GM13976 (cell line): ENCODE measurements at regions not wholly inside any gene's neighbourhood (a gene's known extent, or its start where the extent isn't known, plus 50 kb on each side); places are given as distances from the start of the nearest gene placed in this dataset.
A peak's percentile ranks its signal among the peaks of the same experiment; 100 is the strongest.

Experiments used
- DNase-seq: peaks from one replicate; pipeline ENCODE4 v3.0.0; 2012; ENCODE audit warnings: low spot score
- CTCF ChIP-seq: IDR thresholded peaks from 2 replicates; pipeline ENCODE4 v1.5.1; 2012; ENCODE audit warnings: borderline replicate concordance, mild to moderate bottlenecking; ENCODE audit not compliant: insufficient read depth; ENCODE audit errors: extremely low read depth, missing control alignments, control extremely low read depth
- in situ Hi-C: fragments of 300-500 bp; cut with MboI; formaldehyde crosslinking; loops from one replicate; pipeline ENCODE4 v1.12.0; 2022; ENCODE audit warnings: low sequenced_read_pairs, mixed read lengths, inconsistent platforms; ENCODE audit not compliant: unreplicated experiment

- no peak for TF ChIP-seq CTCF
- DNase-seq: no peak
- in situ Hi-C loops: no loop called here
Observed at GRCh38 chr1:99173900-99174299, 90.4 kb upstream of the PLPPR4 start.

- no peak for DNase-seq
- in situ Hi-C loops: loop anchor here (25.0 kb wide), 1 partner anchor 511 kb away; no protein-coding TSS in a partner anchor
- TF ChIP-seq CTCF: no peak
Observed at GRCh38 chr1:99176753-99177152, 87.5 kb upstream of the PLPPR4 start.

GRCh38 chr1:99177465-99177864, 86.8 kb upstream of the PLPPR4 start:
- no peak for TF ChIP-seq CTCF
- DNase-seq: no peak
- in situ Hi-C loops: loop anchor here (25.0 kb wide), 1 partner anchor 510 kb away; no protein-coding TSS in a partner anchor

GRCh38 chr1:99180343-99180808, 83.9 kb upstream of the PLPPR4 start:
- peak; percentile 61 for TF ChIP-seq CTCF
- DNase-seq: peak; percentile 39
- in situ Hi-C loops: loop anchor here (10.0 to 25.0 kb wide), 2 partner anchors 294 to 507 kb away; no protein-coding TSS in a partner anchor

- TF ChIP-seq CTCF: no peak
- in situ Hi-C loops: loop anchor here (10.0 to 25.0 kb wide), 2 partner anchors 294 to 506 kb away; no protein-coding TSS in a partner anchor
- no peak for DNase-seq
Observed at GRCh38 chr1:99180915-99181314, 83.4 kb upstream of the PLPPR4 start.

DNA sequence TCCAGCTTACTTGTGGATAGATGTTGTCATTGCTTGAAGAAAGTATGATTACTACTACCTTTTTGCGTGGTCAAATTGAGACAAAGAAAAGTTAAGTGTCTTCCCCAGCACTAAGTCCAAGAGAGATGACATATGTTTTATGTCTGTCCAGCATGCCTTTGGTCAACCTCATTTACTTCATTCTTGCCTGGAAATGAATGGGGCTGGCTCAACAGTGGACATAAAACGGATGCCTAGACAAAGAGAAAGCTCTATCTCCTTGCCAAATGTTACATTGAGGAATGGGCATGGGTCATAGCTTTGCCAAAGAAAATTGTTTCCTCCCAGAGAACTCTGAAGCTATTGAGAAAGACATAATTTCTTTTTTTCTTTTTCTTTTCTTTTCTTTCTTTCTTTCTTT, 82.4 kb upstream of the PLPPR4 start:
- in situ Hi-C loops: loop anchor here (10.0 to 25.0 kb wide), 2 partner anchors 293 to 505 kb away; no protein-coding TSS in a partner anchor
- DNase-seq: no peak
- TF ChIP-seq CTCF: no peak
